GM12878 (cell line): ENCODE measurements at regions not wholly inside any gene's neighbourhood (a gene's known extent, or its start where the extent isn't known, plus 50 kb on each side); places are given as distances from the start of the nearest gene placed in this dataset.

ENCODE experiments used
- ATAC-seq: fragments of 200-7000 bp; cut with Tn5 transposase; 3 replicates; pipeline ENCODE4 v1.9.1; 2020; ENCODE audit warnings: mild to moderate bottlenecking, moderate library complexity
- BruUV-seq: library from RNA; stranded (reverse); fragments of 400-500 nt; replicated peaks from 2 replicates; lab custom pipeline; 2021; lab: Mats Ljungman, UMichigan
- CTCF ChIA-PET: fragments of 300-600 bp; sonication (Branson Sonifier 250); formaldehyde crosslinking; extraction: SDS; loops from one replicate; lab custom pipeline; 2021; ENCODE audit warnings: inconsistent platforms; lab: Yijun Ruan, JAX
- POLR2A ChIA-PET: fragments of 350-600 bp; formaldehyde crosslinking; extraction: SDS; loops from one replicate; lab custom pipeline; 2021; ENCODE audit warnings: inconsistent platforms; lab: Charles Lee
- RAD21 ChIA-PET: fragments of 300-600 bp; sonication (Branson Sonifier 250); formaldehyde crosslinking; loops from one replicate; lab custom pipeline; 2023; ENCODE audit warnings: antibody characterized with exemption; ENCODE audit not compliant: unreplicated experiment; lab: Charles Lee
- SMC1A ChIA-PET: fragments of 300-600 bp; sonication (Branson Sonifier 250); formaldehyde crosslinking; loops from one replicate; lab custom pipeline; 2023; ENCODE audit not compliant: unreplicated experiment, uncharacterized antibody; lab: Charles Lee
- DNase-seq: peaks from one replicate; pipeline ENCODE4 v3.0.0-alpha.2; 2011; ENCODE audit warnings: low read depth, low spot score
- FAIRE-seq: peaks from 3 replicates; lab custom pipeline; 2011; peaks lifted over from hg19 to GRCh38; lab: Jason Lieb, UNC
- H2AFZ ChIP-seq: 2 replicates; pipeline ENCODE4 v1.6.0; 2011; ENCODE audit warnings: low read depth, low read length, control low read depth; ENCODE audit not compliant: control insufficient read depth
- H3K27ac ChIP-seq: 2 replicates; pipeline ENCODE4 v1.5.1; 2011; ENCODE audit warnings: control low read depth; ENCODE audit not compliant: control insufficient read depth, insufficient read depth
- H3K27me3 ChIP-seq, 2 experiments: replicated peaks in 1 of 2; 2 replicates each; pipeline versions ENCODE4 v1.6.0 to v1.6.1; 2011; ENCODE audit warnings: low read length in 1 of 2; ENCODE audit not compliant: control insufficient read depth in 2 of 2, insufficient read depth in 2 of 2
- H3K36me3 ChIP-seq, 2 experiments: 2 replicates each; pipeline ENCODE4 v1.5.1; 2011; ENCODE audit warnings: low read length in 1 of 2; ENCODE audit not compliant: control insufficient read depth in 2 of 2, insufficient read depth in 2 of 2
- H3K4me1 ChIP-seq: 2 replicates; pipeline ENCODE4 v1.6.1; 2011; ENCODE audit warnings: mild to moderate bottlenecking, low read length, moderate library complexity, mixed read lengths; ENCODE audit not compliant: control insufficient read depth, insufficient read depth
- H3K4me2 ChIP-seq: 2 replicates; pipeline ENCODE4 v1.6.0; 2011; ENCODE audit warnings: control low read depth; ENCODE audit not compliant: control insufficient read depth, insufficient read depth
- H3K4me3 ChIP-seq: fragments of 200-600 bp; sonication (generic); 2 replicates; pipeline ENCODE4 v1.5.1; 2016
- H3K79me2 ChIP-seq: 2 replicates; pipeline ENCODE4 v1.6.0; 2011; ENCODE audit warnings: low read length; ENCODE audit not compliant: control insufficient read depth, insufficient read depth
- H3K9ac ChIP-seq: 2 replicates; pipeline ENCODE4 v1.8.0; 2011; ENCODE audit warnings: low read length, control low read depth, mixed read lengths; ENCODE audit not compliant: control insufficient read depth, insufficient read depth
- H3K9me3 ChIP-seq: replicated peaks from 3 replicates; pipeline ENCODE4 v1.5.1; 2011; ENCODE audit warnings: mild to moderate bottlenecking, low read length; ENCODE audit not compliant: control insufficient read depth, insufficient read depth
- H4K20me1 ChIP-seq: 2 replicates; pipeline ENCODE4 v1.6.0; 2011; ENCODE audit not compliant: control insufficient read depth, insufficient read depth
- BACH1 ChIP-seq: fragments of 450-650 bp; IDR thresholded peaks from 2 replicates; pipeline ENCODE4 v1.6.1; 2017; ENCODE audit warnings: mild to moderate bottlenecking, borderline replicate concordance
- ESRRA ChIP-seq: IDR thresholded peaks from 2 replicates; pipeline ENCODE4 v1.6.1; 2012; ENCODE audit warnings: mild to moderate bottlenecking, low read length, improper control_type of control experiment
- GABPA ChIP-seq: IDR thresholded peaks from 2 replicates; pipeline ENCODE4 v1.6.1; 2014; ENCODE audit warnings: antibody characterized with exemption, low read depth, mild to moderate bottlenecking, inconsistent platforms
- IRF4 ChIP-seq: IDR thresholded peaks from 2 replicates; pipeline ENCODE4 v1.6.1; 2011; ENCODE audit warnings: low read depth, low read length
- JUND ChIP-seq: IDR thresholded peaks from 2 replicates; pipeline ENCODE4 v1.6.1; 2012; ENCODE audit warnings: low read depth, mild to moderate bottlenecking, low read length, improper control_type of control experiment, moderate library complexity
- KAT2A ChIP-seq: conservative IDR thresholded peaks from 2 replicates; pipeline ENCODE4 v1.6.1; 2011; ENCODE audit warnings: low read depth, low read length; ENCODE audit not compliant: control insufficient read depth
- NFYA ChIP-seq: IDR thresholded peaks from 2 replicates; pipeline ENCODE4 v1.6.1; 2011; ENCODE audit warnings: low read depth, mild to moderate bottlenecking, low read length, improper control_type of control experiment, borderline replicate concordance
- POU2F2 ChIP-seq: IDR thresholded peaks from 3 replicates; pipeline ENCODE4 v1.6.1; 2011; ENCODE audit warnings: low read depth, mild to moderate bottlenecking, low read length, borderline replicate concordance
- RCOR1 ChIP-seq: conservative IDR thresholded peaks from 2 replicates; pipeline ENCODE4 v1.6.1; 2012; ENCODE audit warnings: low read depth, low read length, improper control_type of control experiment
- RFX5 ChIP-seq: IDR thresholded peaks from 2 replicates; pipeline ENCODE4 v1.6.1; 2011; ENCODE audit warnings: low read depth, low read length, improper control_type of control experiment
- SMAD1 ChIP-seq: fragments of 450-650 bp; IDR thresholded peaks from 2 replicates; pipeline ENCODE4 v1.6.1; 2018; ENCODE audit warnings: mild to moderate bottlenecking, low read depth; ENCODE audit not compliant: partially characterized antibody
- TCF7 ChIP-seq: IDR thresholded peaks from 2 replicates; pipeline ENCODE4 v1.6.1; 2014; ENCODE audit warnings: antibody characterized with exemption, borderline replicate concordance
- WGBS: methylation state at CpG from one replicate; pipeline ENCODE4 v1.1.6; 2016; ENCODE audit warnings: low lambda C conversion rate; ENCODE audit not compliant: insufficient replicate concordance, insufficient coverage; ENCODE audit errors: missing lambda C conversion rate; 5-methylcytosine and 5-hydroxymethylcytosine counted together
- in situ Hi-C: fragments of 300-500 bp; cut with MboI; formaldehyde crosslinking; loops from 9 replicates; pipeline ENCODE4 v1.14.3; 2018; ENCODE audit warnings: mixed read lengths
- intact Hi-C: fragments of 100-400 bp; cut with micrococcal nuclease; formaldehyde crosslinking; loops from one replicate; pipeline ENCODE4 v1.14.2; 2022; ENCODE audit not compliant: unreplicated experiment
- TF ChIP-seq, protein P1 (sequence below): fragments of 450-650 bp; formaldehyde crosslinking; IDR thresholded peaks from 2 replicates; pipeline ENCODE4 v1.5.0; 2022; ENCODE audit warnings: mild to moderate bottlenecking, missing genetic modification characterization
- TF ChIP-seq, protein P2 (sequence below): fragments of 150-350 bp; IDR thresholded peaks from 2 replicates; pipeline ENCODE4 v1.6.1; 2016; ENCODE audit warnings: low read depth, low read length
- TF ChIP-seq, protein P3 (sequence below): fragments of 450-650 bp; IDR thresholded peaks from 2 replicates; pipeline ENCODE4 v1.6.1; 2017; ENCODE audit warnings: mild to moderate bottlenecking, moderate library complexity

DNA sequence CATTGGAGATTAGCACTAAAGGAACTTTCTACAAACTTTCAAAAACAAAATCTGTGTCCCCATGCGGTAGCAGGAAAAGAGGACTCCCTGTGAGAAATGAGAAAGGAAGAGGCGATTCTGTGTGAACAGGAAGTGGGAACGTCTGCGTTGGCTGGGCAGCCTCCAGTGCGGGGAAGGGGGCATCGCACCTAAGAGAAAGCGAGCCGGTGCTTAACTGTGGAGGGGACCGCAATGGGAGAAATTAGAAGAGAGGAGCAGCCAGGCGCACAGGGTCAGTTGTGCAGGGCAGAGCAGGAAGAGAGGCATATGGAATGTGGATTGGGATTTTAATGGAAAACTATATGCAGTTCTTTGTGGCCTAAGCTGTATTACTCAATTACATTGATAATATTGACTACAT is 77.4 kb upstream of the DOCK9 start:
- ChIA-PET CTCF (no interaction called here), SMC1A (no interaction called here), RAD21 (no interaction called here), POLR2A (no interaction called here)
- no peak for ATAC-seq
- FAIRE-seq: no peak
- Histone ChIP-seq H4K20me1 (no peaks in the 10 kb centered on the region), H3K4me2 (no peak overlapping the region), H3K27ac (no peak overlapping the region), H3K36me3 (no peaks in the 10 kb centered on the region), H3K9me3 (no peaks in the 10 kb centered on the region), H3K9ac (no peak overlapping the region), H3K4me1 (peaks cover 5% of the 10 kb centered on the region; the same call in 1 of the 2 replicates), H2AFZ (no peak overlapping the region), H3K27me3 (no peaks in the 10 kb centered on the region; a peak in 1 of 4 replicates), H3K79me2 (no peaks in the 10 kb centered on the region), H3K4me3 (no peak overlapping the region)
- 71% methylated on average over 8 of the region's 10 CpGs for WGBS
- BruUV-seq: no TSS peak
- no peak for DNase-seq
- intact Hi-C loops: no loop called here
- in situ Hi-C loops: no loop called here
- TF ChIP-seq POU2F2 (no peak), IRF4 (no peak), TCF7 (no peak), JUND (no peak), NFYA (no peak), BACH1 (no peak), KAT2A (no peak), ESRRA (no peak), RCOR1 (no peak), SMAD1 (no peak), GABPA (no peak), RFX5 (no peak)
- TF ChIP-seq, protein P1, sequence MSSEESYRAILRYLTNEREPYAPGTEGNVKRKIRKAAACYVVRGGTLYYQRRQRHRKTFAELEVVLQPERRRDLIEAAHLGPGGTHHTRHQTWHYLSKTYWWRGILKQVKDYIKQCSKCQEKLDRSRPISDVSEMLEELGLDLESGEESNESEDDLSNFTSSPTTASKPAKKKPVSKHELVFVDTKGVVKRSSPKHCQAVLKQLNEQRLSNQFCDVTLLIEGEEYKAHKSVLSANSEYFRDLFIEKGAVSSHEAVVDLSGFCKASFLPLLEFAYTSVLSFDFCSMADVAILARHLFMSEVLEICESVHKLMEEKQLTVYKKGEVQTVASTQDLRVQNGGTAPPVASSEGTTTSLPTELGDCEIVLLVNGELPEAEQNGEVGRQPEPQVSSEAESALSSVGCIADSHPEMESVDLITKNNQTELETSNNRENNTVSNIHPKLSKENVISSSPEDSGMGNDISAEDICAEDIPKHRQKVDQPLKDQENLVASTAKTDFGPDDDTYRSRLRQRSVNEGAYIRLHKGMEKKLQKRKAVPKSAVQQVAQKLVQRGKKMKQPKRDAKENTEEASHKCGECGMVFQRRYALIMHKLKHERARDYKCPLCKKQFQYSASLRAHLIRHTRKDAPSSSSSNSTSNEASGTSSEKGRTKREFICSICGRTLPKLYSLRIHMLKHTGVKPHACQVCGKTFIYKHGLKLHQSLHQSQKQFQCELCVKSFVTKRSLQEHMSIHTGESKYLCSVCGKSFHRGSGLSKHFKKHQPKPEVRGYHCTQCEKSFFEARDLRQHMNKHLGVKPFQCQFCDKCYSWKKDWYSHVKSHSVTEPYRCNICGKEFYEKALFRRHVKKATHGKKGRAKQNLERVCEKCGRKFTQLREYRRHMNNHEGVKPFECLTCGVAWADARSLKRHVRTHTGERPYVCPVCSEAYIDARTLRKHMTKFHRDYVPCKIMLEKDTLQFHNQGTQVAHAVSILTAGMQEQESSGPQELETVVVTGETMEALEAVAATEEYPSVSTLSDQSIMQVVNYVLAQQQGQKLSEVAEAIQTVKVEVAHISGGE: no peak
- TF ChIP-seq, protein P2, sequence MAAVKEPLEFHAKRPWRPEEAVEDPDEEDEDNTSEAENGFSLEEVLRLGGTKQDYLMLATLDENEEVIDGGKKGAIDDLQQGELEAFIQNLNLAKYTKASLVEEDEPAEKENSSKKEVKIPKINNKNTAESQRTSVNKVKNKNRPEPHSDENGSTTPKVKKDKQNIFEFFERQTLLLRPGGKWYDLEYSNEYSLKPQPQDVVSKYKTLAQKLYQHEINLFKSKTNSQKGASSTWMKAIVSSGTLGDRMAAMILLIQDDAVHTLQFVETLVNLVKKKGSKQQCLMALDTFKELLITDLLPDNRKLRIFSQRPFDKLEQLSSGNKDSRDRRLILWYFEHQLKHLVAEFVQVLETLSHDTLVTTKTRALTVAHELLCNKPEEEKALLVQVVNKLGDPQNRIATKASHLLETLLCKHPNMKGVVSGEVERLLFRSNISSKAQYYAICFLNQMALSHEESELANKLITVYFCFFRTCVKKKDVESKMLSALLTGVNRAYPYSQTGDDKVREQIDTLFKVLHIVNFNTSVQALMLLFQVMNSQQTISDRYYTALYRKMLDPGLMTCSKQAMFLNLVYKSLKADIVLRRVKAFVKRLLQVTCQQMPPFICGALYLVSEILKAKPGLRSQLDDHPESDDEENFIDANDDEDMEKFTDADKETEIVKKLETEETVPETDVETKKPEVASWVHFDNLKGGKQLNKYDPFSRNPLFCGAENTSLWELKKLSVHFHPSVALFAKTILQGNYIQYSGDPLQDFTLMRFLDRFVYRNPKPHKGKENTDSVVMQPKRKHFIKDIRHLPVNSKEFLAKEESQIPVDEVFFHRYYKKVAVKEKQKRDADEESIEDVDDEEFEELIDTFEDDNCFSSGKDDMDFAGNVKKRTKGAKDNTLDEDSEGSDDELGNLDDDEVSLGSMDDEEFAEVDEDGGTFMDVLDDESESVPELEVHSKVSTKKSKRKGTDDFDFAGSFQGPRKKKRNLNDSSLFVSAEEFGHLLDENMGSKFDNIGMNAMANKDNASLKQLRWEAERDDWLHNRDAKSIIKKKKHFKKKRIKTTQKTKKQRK: no peak
- TF ChIP-seq, protein P3, sequence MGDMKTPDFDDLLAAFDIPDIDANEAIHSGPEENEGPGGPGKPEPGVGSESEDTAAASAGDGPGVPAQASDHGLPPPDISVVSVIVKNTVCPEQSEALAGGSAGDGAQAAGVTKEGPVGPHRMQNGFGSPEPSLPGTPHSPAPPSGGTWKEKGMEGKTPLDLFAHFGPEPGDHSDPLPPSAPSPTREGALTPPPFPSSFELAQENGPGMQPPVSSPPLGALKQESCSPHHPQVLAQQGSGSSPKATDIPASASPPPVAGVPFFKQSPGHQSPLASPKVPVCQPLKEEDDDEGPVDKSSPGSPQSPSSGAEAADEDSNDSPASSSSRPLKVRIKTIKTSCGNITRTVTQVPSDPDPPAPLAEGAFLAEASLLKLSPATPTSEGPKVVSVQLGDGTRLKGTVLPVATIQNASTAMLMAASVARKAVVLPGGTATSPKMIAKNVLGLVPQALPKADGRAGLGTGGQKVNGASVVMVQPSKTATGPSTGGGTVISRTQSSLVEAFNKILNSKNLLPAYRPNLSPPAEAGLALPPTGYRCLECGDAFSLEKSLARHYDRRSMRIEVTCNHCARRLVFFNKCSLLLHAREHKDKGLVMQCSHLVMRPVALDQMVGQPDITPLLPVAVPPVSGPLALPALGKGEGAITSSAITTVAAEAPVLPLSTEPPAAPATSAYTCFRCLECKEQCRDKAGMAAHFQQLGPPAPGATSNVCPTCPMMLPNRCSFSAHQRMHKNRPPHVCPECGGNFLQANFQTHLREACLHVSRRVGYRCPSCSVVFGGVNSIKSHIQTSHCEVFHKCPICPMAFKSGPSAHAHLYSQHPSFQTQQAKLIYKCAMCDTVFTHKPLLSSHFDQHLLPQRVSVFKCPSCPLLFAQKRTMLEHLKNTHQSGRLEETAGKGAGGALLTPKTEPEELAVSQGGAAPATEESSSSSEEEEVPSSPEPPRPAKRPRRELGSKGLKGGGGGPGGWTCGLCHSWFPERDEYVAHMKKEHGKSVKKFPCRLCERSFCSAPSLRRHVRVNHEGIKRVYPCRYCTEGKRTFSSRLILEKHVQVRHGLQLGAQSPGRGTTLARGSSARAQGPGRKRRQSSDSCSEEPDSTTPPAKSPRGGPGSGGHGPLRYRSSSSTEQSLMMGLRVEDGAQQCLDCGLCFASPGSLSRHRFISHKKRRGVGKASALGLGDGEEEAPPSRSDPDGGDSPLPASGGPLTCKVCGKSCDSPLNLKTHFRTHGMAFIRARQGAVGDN: no peak
